GM18498 (cell line): ENCODE measurements at regions not wholly inside any gene's neighbourhood (a gene's known extent, or its start where the extent isn't known, plus 50 kb on each side); places are given as distances from the start of the nearest gene placed in this dataset.
"Not testable (repeated sequence)": the region's sequence is repeated elsewhere in the genome, so short reads cannot be mapped to it uniquely, and the experiment has no call there.

ENCODE experiments used
- ATAC-seq: cut with Tn5 transposase; IDR thresholded peaks from one replicate; pipeline ENCODE4 v1.9.1; 2021; ENCODE audit warnings: mild to moderate bottlenecking, moderate library complexity; ENCODE audit not compliant: unreplicated experiment

- ATAC-seq: no peak
Measured at GRCh38 chr10:4278186-4278585, 493.2 kb upstream of the KLF6 start.

DNA sequence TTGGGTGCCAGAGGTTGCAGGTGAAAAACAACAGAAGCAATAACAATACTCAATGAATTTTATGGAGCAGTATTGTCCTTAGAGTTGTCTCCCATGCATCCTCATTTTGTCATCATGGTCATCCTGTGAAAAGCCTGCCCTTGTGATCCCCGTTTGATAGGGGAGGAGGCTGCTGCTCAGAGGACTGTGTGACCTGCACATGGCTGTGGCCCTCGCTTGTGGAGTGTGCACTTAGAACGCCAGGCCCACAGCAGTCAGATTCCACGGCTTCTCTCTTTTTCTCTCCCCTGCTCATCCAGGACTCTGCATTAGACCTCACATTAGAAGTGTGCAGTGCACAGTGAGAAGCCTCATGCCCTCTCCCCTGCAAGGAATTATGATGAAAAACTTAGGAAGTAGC is 491.1 kb upstream of the KLF6 start:
- no peak for ATAC-seq

- ATAC-seq: not testable (repeated sequence)
Measured at GRCh38 chr10:4274671-4275070, 489.7 kb upstream of the KLF6 start.

GRCh38 chr10:4271193-4271592 is 486.2 kb upstream of the KLF6 start:
- ATAC-seq: no peak

DNA sequence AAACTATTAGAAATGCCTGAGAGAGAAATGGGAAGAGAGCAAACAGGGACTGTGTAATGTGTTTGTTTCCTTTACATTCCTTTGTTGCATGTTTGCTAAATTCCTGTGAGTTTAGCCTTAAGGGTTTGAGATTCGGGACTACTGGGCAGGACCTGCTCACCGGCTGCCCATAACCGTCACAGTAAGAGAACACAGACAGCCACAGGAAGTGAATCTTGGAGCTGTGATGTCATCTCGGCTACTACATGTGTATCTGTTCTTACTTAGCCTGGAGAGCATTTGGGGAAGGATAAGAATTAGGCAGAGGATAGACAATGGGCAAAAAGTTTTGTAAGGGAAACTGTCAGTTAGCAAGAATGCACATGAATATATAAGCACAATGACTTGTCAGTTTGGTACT is 485.1 kb upstream of the KLF6 start:
- ATAC-seq: no peak

DNA sequence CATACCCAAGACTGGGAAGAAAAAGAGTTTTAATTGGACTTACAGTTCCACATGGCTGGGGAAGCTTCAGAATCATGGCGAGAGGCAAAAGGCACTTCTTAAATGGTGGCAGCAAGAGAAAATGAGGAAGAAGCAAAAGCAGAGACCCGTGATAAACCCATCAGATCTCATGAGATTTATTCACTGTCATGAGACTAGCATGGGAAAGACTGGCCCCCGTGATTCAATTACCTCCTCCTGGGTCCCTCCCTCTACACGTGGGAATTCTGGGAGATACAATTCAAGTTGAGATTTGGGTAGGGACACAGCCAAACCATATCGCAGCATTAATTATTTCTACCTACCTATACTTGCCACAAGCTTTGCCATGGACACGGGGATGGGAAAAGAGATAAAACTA is 483.5 kb upstream of the KLF6 start:
- ATAC-seq: not testable (repeated sequence)

GRCh38 chr10:4267086-4267773 is 482.2 kb upstream of the KLF6 start:
- ATAC-seq: no peak

GRCh38 chr10:4266416-4267085 is 481.5 kb upstream of the KLF6 start:
- ATAC-seq: no peak

DNA sequence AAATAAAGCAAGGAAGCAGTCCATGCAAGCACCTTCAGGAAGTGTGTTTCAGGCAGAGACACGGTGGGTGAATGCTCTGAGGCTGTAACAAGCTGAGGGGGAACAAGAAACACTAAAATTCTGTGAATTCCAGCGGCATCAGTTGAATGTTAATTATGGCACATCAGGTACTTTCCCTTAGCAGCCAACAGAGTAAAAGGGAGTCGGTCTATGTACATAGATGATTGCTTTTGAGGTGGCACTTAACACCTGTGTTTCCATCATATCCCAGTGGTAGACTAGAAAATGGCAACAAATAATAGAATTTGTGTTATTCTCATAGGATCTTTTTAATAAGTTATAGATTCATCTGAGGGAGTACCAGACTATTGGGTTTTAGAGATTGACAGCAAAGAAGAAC is 481.0 kb upstream of the KLF6 start:
- no peak for ATAC-seq

- ATAC-seq: no peak
Measured at GRCh38 chr10:4264209-4264865, 479.3 kb upstream of the KLF6 start.

DNA sequence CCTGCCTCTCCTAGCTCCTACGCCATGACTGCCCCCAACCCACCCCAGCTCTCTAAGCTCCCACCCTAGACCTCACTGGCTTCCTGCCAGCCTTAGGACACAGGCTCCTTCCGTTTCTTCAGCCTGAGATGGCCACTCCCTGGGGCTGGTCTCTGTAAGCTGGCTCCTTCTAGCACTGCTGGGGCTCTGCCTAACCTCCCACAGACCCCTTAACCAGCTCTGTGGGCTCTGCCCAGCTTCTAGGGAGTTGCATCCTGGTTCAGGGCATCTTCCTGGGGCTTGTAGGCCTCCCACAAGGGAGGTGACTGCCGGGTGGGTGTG is 478.6 kb upstream of the KLF6 start:
- ATAC-seq: no peak

DNA sequence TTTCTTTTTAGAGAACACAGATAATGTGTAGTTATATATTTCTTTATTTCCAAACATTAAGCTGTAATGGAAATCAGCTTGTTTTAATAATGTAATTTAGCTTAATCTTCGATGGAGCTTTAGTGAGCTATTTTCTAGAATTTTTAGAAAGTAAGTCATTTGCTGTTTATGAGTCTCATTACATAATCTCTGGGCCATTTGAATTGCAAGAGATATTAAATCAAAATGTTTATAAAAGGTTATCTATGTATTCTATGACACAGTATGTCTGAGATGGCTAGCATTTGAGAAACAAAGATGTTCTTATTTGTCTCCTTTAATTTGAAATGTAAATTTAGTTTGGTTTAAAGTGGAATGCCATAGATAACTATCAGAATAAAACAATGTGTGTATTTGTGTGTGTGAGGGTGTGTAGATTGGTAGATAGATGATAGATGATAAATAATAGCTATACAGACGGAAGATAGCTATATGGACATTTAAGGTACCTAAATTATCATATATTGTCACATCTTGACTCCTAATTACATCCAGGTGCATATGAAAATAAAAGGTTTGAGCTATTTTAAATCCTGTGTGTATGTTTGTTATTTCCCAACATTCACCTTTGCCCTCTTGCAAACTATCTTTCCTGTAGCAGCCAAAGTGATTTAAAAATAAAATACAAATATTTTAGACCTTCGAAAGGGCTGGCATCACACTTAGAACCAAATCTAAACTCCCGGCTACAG is 478.0 kb upstream of the KLF6 start:
- no peak for ATAC-seq

DNA sequence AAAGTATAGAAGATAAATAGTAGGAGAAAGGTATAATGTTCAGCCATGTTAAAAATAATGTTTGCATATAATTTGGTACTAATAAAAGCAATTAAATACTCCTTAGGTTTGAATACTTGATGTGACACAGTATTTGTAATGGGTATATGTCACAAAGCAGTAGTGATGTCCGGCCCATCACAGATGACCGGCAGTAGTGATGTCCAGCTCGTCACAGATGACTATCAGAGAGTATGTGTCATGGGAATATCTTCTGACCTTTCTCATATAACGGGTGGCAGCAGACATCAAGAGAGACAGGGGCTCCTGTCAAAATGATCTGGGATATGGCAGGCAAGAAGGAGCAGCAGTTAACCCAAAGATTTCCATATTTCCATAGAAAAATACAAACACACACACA is 477.4 kb upstream of the KLF6 start:
- ATAC-seq: no peak

GRCh38 chr10:4260483-4261124 is 475.6 kb upstream of the KLF6 start:
- no peak for ATAC-seq

GRCh38 chr10:4257939-4258465 is 473.0 kb upstream of the KLF6 start:
- ATAC-seq: no peak

- no peak for ATAC-seq
Measured at GRCh38 chr10:4256971-4257370, 472.0 kb upstream of the KLF6 start.

- no peak for ATAC-seq
Measured at GRCh38 chr10:4255751-4256150, 470.7 kb upstream of the KLF6 start.

GRCh38 chr10:4254101-4254994 is 469.3 kb upstream of the KLF6 start:
- no peak for ATAC-seq

GRCh38 chr10:4252701-4253100 is 467.7 kb upstream of the KLF6 start:
- ATAC-seq: no peak

DNA sequence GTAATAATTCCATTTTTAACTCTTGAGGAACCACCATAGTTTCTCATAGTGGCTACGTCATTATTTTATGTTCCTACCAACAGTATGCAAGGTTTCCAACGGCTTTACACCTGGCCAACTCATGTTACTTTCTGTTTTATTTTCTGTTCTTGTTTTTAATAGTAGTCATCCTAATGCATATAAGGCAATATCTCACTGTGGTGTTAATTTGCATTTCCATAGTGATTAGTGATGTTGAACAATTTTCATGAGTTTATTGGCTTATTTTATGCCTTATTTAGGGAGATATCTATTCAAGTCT is 465.5 kb upstream of the KLF6 start:
- peak; percentile 93 for ATAC-seq
